ENCODE measurements at regions not wholly inside any gene's neighbourhood (a gene's known extent, or its start where the extent isn't known, plus 50 kb on each side); places are given as distances from the start of the nearest gene placed in this dataset.
A peak's percentile ranks its signal among the peaks of the same experiment; 100 is the strongest.

- H3K9me3 ChIP-seq (replicated peaks), result no peaks in the 10 kb centered on the region; the same call in 1 of the 2 replicates
- peak; percentile 13 to 19 for DNase-seq
- no peaks in the 10 kb centered on the region for H3K36me3 ChIP-seq
- no peak overlapping the region for H3K4me3 ChIP-seq
- no peak overlapping the region for H3K27ac ChIP-seq
- H3K4me1 ChIP-seq, result no peaks in the 10 kb centered on the region
- H3K27me3 ChIP-seq, result peaks cover 27% of the 10 kb centered on the region; the same call in 1 of the 2 replicates
These were observed 498.7 kb downstream of the METTL15 start for GRCh38 chr11:28606930-28607329.

GRCh38 chr11:28599656-28600055 lies 491.5 kb downstream of the METTL15 start:
- Histone ChIP-seq H3K27me3 (peaks cover 4% of the 10 kb centered on the region; the same call in 1 of the 2 replicates), H3K4me1 (no peaks in the 10 kb centered on the region), H3K36me3 (no peaks in the 10 kb centered on the region), H3K9me3 (replicated peaks) (0 out of 2 replicates have a peak, but pooled peaks cover 6% of the 10 kb centered on the region), H3K27ac (no peak overlapping the region), H3K4me3 (no peak overlapping the region)
- no peak for DNase-seq

- H3K4me1 ChIP-seq, result no peaks in the 10 kb centered on the region
- H3K27ac ChIP-seq, result no peak overlapping the region
- H3K4me3 ChIP-seq, result no peak overlapping the region
- DNase-seq, result no peak
- H3K27me3 ChIP-seq, result peaks cover 4% of the 10 kb centered on the region; the same call in 1 of the 2 replicates
- H3K36me3 ChIP-seq, result no peaks in the 10 kb centered on the region
- 0 out of 2 replicates have a peak, but pooled peaks cover 6% of the 10 kb centered on the region for H3K9me3 ChIP-seq (replicated peaks)
These were observed 490.3 kb downstream of the METTL15 start for GRCh38 chr11:28598531-28598930.

- Histone ChIP-seq H3K27me3 (peaks cover 4% of the 10 kb centered on the region; the same call in 1 of the 2 replicates), H3K27ac (no peak overlapping the region), H3K4me3 (no peak overlapping the region), H3K36me3 (no peaks in the 10 kb centered on the region), H3K4me1 (no peaks in the 10 kb centered on the region), H3K9me3 (replicated peaks) (0 out of 2 replicates have a peak, but pooled peaks cover 10% of the 10 kb centered on the region)
- no peak for DNase-seq
These were observed 488.6 kb downstream of the METTL15 start for GRCh38 chr11:28596816-28597215.

DNA sequence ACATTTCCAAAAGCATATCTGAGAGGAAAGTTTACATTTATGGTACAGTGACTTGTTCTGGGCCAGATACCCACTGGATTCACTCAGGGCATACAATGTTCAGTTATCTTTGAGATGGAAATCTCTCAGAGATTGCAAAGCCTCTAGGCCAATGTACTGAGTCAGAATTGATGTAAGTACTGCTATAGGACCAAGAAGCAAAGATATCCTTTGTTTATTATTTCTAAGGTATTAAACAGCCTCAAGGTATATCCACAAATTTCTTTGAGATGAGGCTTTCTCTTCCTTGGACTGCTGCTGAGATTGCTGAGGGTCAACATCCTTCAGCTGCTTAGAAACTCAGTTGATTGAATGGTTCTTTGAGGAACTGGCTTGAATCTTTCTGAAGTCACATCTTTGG lies 484.0 kb downstream of the METTL15 start:
- H3K9me3 ChIP-seq (replicated peaks), result 0 out of 2 replicates have a peak, but pooled peaks cover 10% of the 10 kb centered on the region
- H3K4me1 ChIP-seq, result no peaks in the 10 kb centered on the region
- no peak overlapping the region for H3K27ac ChIP-seq
- no peak for DNase-seq
- no peak overlapping the region for H3K4me3 ChIP-seq
- H3K27me3 ChIP-seq, result no peaks in the 10 kb centered on the region
- no peaks in the 10 kb centered on the region for H3K36me3 ChIP-seq

GRCh38 chr11:28584992-28585391 lies 476.8 kb downstream of the METTL15 start:
- Histone ChIP-seq H3K27ac (no peak overlapping the region), H3K4me1 (peaks cover 19% of the 10 kb centered on the region), H3K4me3 (no peak overlapping the region), H3K36me3 (no peaks in the 10 kb centered on the region), H3K27me3 (no peaks in the 10 kb centered on the region), H3K9me3 (replicated peaks) (no peaks in the 10 kb centered on the region)
- no peak for DNase-seq

DNA sequence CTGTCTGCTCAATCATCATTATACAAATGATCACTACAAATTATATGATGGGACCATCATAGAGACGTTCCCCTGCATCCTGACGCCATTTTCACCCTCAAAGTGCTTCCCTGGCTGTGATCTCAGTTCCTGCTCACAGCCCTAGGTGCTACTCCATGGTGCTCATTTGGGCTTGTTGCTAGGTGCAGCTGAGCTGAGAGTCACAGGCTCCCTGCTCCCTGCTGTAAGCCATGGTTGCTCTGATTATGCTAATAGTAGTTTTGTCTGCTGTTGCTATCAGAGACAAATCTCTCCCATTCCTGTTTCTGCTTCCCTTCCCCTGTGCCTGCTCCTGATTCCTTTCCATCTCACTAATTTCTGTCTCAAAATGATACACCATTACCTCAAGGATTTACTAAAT lies 474.3 kb downstream of the METTL15 start:
- no peaks in the 10 kb centered on the region for H3K27me3 ChIP-seq
- no peaks in the 10 kb centered on the region for H3K36me3 ChIP-seq
- H3K9me3 ChIP-seq (replicated peaks), result no peaks in the 10 kb centered on the region
- H3K27ac ChIP-seq, result no peak overlapping the region
- H3K4me3 ChIP-seq, result no peak overlapping the region
- no peak for DNase-seq
- peaks cover 21% of the 10 kb centered on the region for H3K4me1 ChIP-seq

GRCh38 chr11:28581286-28582242 lies 473.4 kb downstream of the METTL15 start:
- Histone ChIP-seq H3K27ac (peak overlapping the region; percentile 35), H3K4me3 (no peak overlapping the region), H3K27me3 (no peaks in the 10 kb centered on the region), H3K9me3 (replicated peaks) (no peaks in the 10 kb centered on the region), H3K36me3 (no peaks in the 10 kb centered on the region), H3K4me1 (peaks cover 21% of the 10 kb centered on the region)
- peak; percentile 78 to 88 for DNase-seq

GRCh38 chr11:28571371-28571770 lies 463.2 kb downstream of the METTL15 start:
- Histone ChIP-seq H3K9me3 (replicated peaks) (no peaks in the 10 kb centered on the region), H3K4me1 (no peaks in the 10 kb centered on the region), H3K36me3 (no peaks in the 10 kb centered on the region), H3K27ac (no peak overlapping the region), H3K27me3 (no peaks in the 10 kb centered on the region), H3K4me3 (no peak overlapping the region)
- DNase-seq, result no peak

DNA sequence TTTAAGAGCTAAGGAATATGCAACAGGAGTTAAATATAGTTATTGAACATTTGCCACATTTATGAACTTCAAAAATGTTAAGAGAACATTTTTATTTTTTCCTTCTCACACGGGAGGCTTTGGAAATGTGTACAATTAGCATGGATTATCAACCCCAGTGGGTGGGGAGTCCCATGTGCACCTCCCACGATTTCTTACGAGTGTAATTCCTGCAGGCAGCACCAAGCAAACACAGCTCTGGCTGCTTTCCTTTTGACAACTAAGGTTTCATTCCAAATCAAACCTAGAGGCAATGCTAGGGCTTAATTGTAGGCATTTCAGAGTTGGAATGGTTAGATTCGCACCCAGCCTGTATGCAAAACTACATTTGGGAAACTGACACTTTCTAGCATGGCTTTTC lies 460.9 kb downstream of the METTL15 start:
- Histone ChIP-seq H3K27me3 (no peaks in the 10 kb centered on the region), H3K4me3 (no peak overlapping the region), H3K27ac (no peak overlapping the region), H3K4me1 (no peaks in the 10 kb centered on the region), H3K36me3 (no peaks in the 10 kb centered on the region), H3K9me3 (replicated peaks) (no peaks in the 10 kb centered on the region)
- no peak for DNase-seq

DNA sequence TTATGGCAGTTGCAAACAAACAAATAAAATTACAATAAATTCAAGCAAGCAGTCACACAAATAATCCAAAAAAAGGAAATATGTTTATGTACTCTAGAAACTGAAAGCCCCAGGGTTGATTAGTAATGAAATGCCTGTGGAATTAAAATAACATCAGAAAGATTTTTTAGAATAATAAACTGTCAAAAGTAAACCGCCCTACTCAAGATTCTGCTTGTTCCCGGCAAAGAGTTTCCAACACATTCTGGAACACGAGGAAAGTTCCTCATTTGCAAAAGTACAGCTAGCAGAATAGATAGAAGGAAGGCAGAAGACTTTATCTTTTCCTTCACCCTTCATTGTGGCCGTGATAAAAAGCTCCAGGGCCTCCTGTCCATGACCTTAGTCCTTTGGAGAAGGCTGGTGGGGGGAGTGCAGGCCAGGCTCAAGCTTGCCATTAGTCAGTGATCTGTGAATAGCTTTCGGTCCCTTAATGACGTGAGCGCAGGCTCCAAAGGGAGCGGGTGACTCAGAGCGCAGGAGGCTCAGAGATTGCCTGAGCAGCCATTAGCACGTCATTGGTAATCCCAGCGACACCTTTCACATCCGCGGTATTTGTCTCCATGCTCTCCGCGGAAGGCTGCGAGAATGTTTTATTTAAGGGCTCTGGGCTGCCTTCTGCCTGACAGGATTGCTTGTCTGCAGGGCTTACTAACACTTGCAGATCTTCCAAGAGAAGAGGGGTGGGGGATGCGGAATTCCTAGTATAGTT lies 458.3 kb downstream of the METTL15 start:
- H3K9me3 ChIP-seq (replicated peaks), result no peaks in the 10 kb centered on the region
- DNase-seq, result no peak
- H3K4me3 ChIP-seq, result no peak overlapping the region
- H3K27ac ChIP-seq, result no peak overlapping the region
- no peaks in the 10 kb centered on the region for H3K4me1 ChIP-seq
- no peaks in the 10 kb centered on the region for H3K36me3 ChIP-seq
- no peaks in the 10 kb centered on the region for H3K27me3 ChIP-seq

- Histone ChIP-seq H3K4me1 (no peaks in the 10 kb centered on the region), H3K4me3 (no peak overlapping the region), H3K27me3 (no peaks in the 10 kb centered on the region), H3K36me3 (no peaks in the 10 kb centered on the region), H3K9me3 (replicated peaks) (no peaks in the 10 kb centered on the region), H3K27ac (no peak overlapping the region)
- DNase-seq, result no peak
These were observed 451.3 kb downstream of the METTL15 start for GRCh38 chr11:28559492-28559891.

GRCh38 chr11:28547321-28547741 lies 439.1 kb downstream of the METTL15 start:
- no peak for DNase-seq
- no peak overlapping the region for H3K4me3 ChIP-seq
- no peaks in the 10 kb centered on the region for H3K27me3 ChIP-seq
- no peaks in the 10 kb centered on the region for H3K4me1 ChIP-seq
- no peaks in the 10 kb centered on the region for H3K9me3 ChIP-seq (replicated peaks)
- H3K36me3 ChIP-seq, result no peaks in the 10 kb centered on the region
- no peak overlapping the region for H3K27ac ChIP-seq

DNA sequence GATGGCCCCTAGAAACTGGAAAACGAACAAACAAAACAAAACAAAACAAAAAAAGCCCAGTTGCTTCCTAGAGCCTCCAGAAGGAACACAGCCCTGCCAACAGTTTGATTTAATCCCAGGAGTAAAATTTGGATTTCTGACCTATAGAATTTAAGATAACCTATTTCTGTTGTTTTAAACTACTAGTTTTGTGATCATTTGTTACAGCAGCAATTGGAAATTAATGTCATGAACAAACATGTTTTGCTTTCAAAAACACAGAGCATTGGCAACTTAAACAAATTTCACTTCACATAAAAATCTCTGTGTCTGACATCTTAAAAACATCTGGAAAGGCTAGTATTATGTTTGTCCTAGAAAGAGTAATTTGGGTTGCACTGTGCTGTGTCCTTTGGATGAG lies 437.3 kb downstream of the METTL15 start:
- no peak for DNase-seq
- no peak overlapping the region for H3K4me3 ChIP-seq
- no peaks in the 10 kb centered on the region for H3K27me3 ChIP-seq
- no peaks in the 10 kb centered on the region for H3K9me3 ChIP-seq (replicated peaks)
- H3K36me3 ChIP-seq, result no peaks in the 10 kb centered on the region
- H3K27ac ChIP-seq, result no peak overlapping the region
- no peaks in the 10 kb centered on the region for H3K4me1 ChIP-seq

- Histone ChIP-seq H3K4me3 (no peak overlapping the region), H3K27ac (no peak overlapping the region), H3K9me3 (replicated peaks) (no peaks in the 10 kb centered on the region), H3K4me1 (no peaks in the 10 kb centered on the region), H3K27me3 (no peaks in the 10 kb centered on the region), H3K36me3 (no peaks in the 10 kb centered on the region)
- no peak for DNase-seq
These were observed 434.4 kb downstream of the METTL15 start for GRCh38 chr11:28542561-28542960.
